Loucy (cell line): ENCODE measurements at regions not wholly inside any gene's neighbourhood (a gene's known extent, or its start where the extent isn't known, plus 50 kb on each side); places are given as distances from the start of the nearest gene placed in this dataset.

Source experiments
- H2AFZ ChIP-seq: fragments of 200-600 bp; sonication (generic); 2 replicates; pipeline ENCODE4 v1.6.0; 2016; ENCODE audit warnings: antibody characterized with exemption, mild to moderate bottlenecking, low read length, moderate library complexity
- H3F3A ChIP-seq: fragments of 200-600 bp; 2 replicates; pipeline ENCODE4 v1.6.0; 2016; ENCODE audit warnings: antibody characterized with exemption, low read depth, mild to moderate bottlenecking
- H3K27me3 ChIP-seq: fragments of 200-600 bp; sonication (generic); 2 replicates; pipeline ENCODE4 v1.6.1; 2014; ENCODE audit warnings: low read length, mild to moderate bottlenecking; ENCODE audit not compliant: insufficient read depth, poor library complexity, severe bottlenecking
- H3K36me3 ChIP-seq: fragments of 200-600 bp; sonication (generic); 2 replicates; pipeline ENCODE4 v1.6.1; 2016; ENCODE audit warnings: low read length; ENCODE audit not compliant: insufficient read depth
- H3K4me1 ChIP-seq: fragments of 200-600 bp; sonication (generic); 2 replicates; pipeline ENCODE4 v1.5.1; 2014; ENCODE audit warnings: low read length, mild to moderate bottlenecking; ENCODE audit not compliant: insufficient read depth, poor library complexity, severe bottlenecking
- H3K4me2 ChIP-seq: fragments of 200-600 bp; sonication (generic); 2 replicates; pipeline ENCODE4 v1.6.0; 2014; ENCODE audit warnings: antibody characterized with exemption, low read length, low read depth, mild to moderate bottlenecking; ENCODE audit not compliant: poor library complexity, severe bottlenecking
- H3K4me3 ChIP-seq: fragments of 200-600 bp; sonication (generic); 2 replicates; pipeline ENCODE4 v1.5.1; 2014; ENCODE audit warnings: low read length, mild to moderate bottlenecking, mixed read lengths; ENCODE audit not compliant: poor library complexity, severe bottlenecking
- H3K79me2 ChIP-seq: fragments of 200-600 bp; sonication (generic); 2 replicates; pipeline ENCODE4 v1.6.1; 2014; ENCODE audit warnings: low read length; ENCODE audit not compliant: insufficient read depth
- H3K9ac ChIP-seq: fragments of 200-600 bp; sonication (generic); 2 replicates; pipeline ENCODE4 v1.6.0; 2014; ENCODE audit warnings: mild to moderate bottlenecking, low read depth, low read length, moderate library complexity; ENCODE audit not compliant: poor library complexity, severe bottlenecking
- H3K9me2 ChIP-seq: fragments of 200-600 bp; sonication (generic); replicated peaks from 2 replicates; pipeline ENCODE4 v1.6.1; 2016; ENCODE audit warnings: low read depth, low read length, mixed read lengths
- H3K9me3 ChIP-seq: fragments of 200-600 bp; sonication (generic); 2 replicates; pipeline ENCODE4 v1.6.1; 2014; ENCODE audit warnings: mild to moderate bottlenecking, antibody characterized with exemption, low read length, low read depth; ENCODE audit not compliant: insufficient read depth
- H4K20me1 ChIP-seq: fragments of 200-600 bp; sonication (generic); 2 replicates; pipeline ENCODE4 v1.6.0; 2014; ENCODE audit warnings: antibody characterized with exemption, low read length, mild to moderate bottlenecking; ENCODE audit not compliant: insufficient read depth, poor library complexity, severe bottlenecking
- EZH2phosphoT487 ChIP-seq: fragments of 200-600 bp; IDR thresholded peaks from 2 replicates; pipeline ENCODE4 v1.6.1; 2018; ENCODE audit warnings: antibody characterized with exemption, mild to moderate bottlenecking, moderate library complexity, borderline replicate concordance
- TF ChIP-seq, protein P1 (sequence below): fragments of 200-600 bp; sonication (generic); conservative IDR thresholded peaks from 2 replicates; pipeline ENCODE4 v1.5.1; 2014; ENCODE audit warnings: mild to moderate bottlenecking, antibody characterized with exemption, low read length

- Histone ChIP-seq H2AFZ (no peak overlapping the region), H3K4me2 (no peak overlapping the region), H3K27me3 (no peaks in the 10 kb centered on the region), H3K9ac (no peak overlapping the region), H4K20me1 (no peaks in the 10 kb centered on the region), H3K79me2 (no peaks in the 10 kb centered on the region), H3F3A (no peaks in the 10 kb centered on the region), H3K4me3 (no peak overlapping the region), H3K9me2 (no peaks in the 10 kb centered on the region), H3K36me3 (no peaks in the 10 kb centered on the region), H3K9me3 (no peaks in the 10 kb centered on the region; the same call in 1 of the 2 replicates), H3K4me1 (no peaks in the 10 kb centered on the region)
- TF ChIP-seq, protein P1, sequence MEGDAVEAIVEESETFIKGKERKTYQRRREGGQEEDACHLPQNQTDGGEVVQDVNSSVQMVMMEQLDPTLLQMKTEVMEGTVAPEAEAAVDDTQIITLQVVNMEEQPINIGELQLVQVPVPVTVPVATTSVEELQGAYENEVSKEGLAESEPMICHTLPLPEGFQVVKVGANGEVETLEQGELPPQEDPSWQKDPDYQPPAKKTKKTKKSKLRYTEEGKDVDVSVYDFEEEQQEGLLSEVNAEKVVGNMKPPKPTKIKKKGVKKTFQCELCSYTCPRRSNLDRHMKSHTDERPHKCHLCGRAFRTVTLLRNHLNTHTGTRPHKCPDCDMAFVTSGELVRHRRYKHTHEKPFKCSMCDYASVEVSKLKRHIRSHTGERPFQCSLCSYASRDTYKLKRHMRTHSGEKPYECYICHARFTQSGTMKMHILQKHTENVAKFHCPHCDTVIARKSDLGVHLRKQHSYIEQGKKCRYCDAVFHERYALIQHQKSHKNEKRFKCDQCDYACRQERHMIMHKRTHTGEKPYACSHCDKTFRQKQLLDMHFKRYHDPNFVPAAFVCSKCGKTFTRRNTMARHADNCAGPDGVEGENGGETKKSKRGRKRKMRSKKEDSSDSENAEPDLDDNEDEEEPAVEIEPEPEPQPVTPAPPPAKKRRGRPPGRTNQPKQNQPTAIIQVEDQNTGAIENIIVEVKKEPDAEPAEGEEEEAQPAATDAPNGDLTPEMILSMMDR: no peak
- no peak for TF ChIP-seq EZH2phosphoT487
These were observed 2105.5 kb downstream of the TP53TG3F start for GRCh38 chr16:35564889-35565288.

GRCh38 chr16:35565626-35566025 is 2106.2 kb downstream of the TP53TG3F start:
- Histone ChIP-seq H3K36me3 (no peaks in the 10 kb centered on the region), H3K4me3 (no peak overlapping the region), H3K4me2 (no peak overlapping the region), H3F3A (no peaks in the 10 kb centered on the region), H3K4me1 (no peaks in the 10 kb centered on the region), H4K20me1 (no peaks in the 10 kb centered on the region), H3K27me3 (no peaks in the 10 kb centered on the region), H3K9ac (no peak overlapping the region), H2AFZ (no peak overlapping the region), H3K9me2 (no peaks in the 10 kb centered on the region), H3K9me3 (no peaks in the 10 kb centered on the region; the same call in 1 of the 2 replicates), H3K79me2 (no peaks in the 10 kb centered on the region)
- no peak for TF ChIP-seq EZH2phosphoT487
- TF ChIP-seq, protein P1: no peak

- Histone ChIP-seq H3K27me3 (no peaks in the 10 kb centered on the region), H3K9me3 (no peaks in the 10 kb centered on the region; the same call in 1 of the 2 replicates)
These were observed 2110.0 kb downstream of the TP53TG3F start for GRCh38 chr16:35569413-35569812.

More at GRCh38 chr16:35569413-35569812, 2110.0 kb downstream of the TP53TG3F start:
- H3K9ac ChIP-seq: no peak overlapping the region
- no peaks in the 10 kb centered on the region for H4K20me1 ChIP-seq
- no peaks in the 10 kb centered on the region for H3K4me1 ChIP-seq
- H3K4me2 ChIP-seq: no peak overlapping the region
- no peak overlapping the region for H3K4me3 ChIP-seq
- no peaks in the 10 kb centered on the region for H3K36me3 ChIP-seq
- H2AFZ ChIP-seq: no peak overlapping the region
- TF ChIP-seq EZH2phosphoT487: no peak
- TF ChIP-seq, protein P1: no peak
- H3F3A ChIP-seq: no peaks in the 10 kb centered on the region
- no peaks in the 10 kb centered on the region for H3K9me2 ChIP-seq
- H3K79me2 ChIP-seq: no peaks in the 10 kb centered on the region
